DMS114 treated with DMSO at 0.1 percent for 48 hours (cell line): ENCODE measurements at regions not wholly inside any gene's neighbourhood (a gene's known extent, or its start where the extent isn't known, plus 50 kb on each side); places are given as distances from the start of the nearest gene placed in this dataset.
"Not testable (repeated sequence)": the region's sequence is repeated elsewhere in the genome, so short reads cannot be mapped to it uniquely, and the experiment has no call there.

Source experiments
- DNase-seq: peaks from one replicate; lab custom pipeline; 2025; ENCODE audit not compliant: unreplicated experiment; lab: John Stamatoyannopoulos, UW

DNA sequence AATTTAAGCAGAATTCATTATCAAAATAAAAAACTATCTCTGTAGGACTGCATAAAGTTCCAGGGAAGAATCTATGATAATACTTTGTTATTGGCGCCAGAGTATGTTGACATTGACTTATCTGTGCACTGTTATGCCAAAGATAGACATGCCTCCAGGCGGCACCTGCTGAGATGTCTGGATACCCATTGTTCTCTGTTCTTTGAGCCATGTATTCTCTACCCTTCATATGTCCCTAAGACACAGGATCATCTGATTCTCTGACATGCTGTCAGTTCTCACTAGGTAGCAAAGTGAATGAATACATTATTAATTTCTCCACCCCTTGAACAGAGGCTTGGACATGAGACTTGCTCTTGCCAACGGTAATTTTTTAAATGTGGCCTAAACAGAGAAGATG is 517.8 kb upstream of the SLITRK5 start:
- no peak for DNase-seq

DNA sequence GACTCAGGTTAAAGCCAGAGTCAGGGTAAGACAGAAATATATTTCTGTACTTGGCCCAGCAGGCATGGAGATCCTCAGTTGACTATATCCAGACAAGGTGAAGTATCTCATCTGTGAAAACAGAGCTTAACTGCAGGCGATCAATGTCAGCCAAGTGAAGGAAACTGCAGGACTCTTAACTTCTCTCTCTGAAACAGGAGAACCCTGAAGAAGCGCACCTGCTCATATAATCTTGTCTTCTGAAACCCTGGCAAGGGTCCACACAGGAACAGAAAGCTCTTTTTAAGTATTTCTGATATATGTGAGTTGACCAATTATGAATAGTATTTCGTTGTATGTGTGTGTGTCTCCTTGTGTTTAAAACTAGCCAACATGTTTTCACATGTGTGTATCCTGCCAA is 504.8 kb upstream of the SLITRK5 start:
- DNase-seq, result no peak

DNA sequence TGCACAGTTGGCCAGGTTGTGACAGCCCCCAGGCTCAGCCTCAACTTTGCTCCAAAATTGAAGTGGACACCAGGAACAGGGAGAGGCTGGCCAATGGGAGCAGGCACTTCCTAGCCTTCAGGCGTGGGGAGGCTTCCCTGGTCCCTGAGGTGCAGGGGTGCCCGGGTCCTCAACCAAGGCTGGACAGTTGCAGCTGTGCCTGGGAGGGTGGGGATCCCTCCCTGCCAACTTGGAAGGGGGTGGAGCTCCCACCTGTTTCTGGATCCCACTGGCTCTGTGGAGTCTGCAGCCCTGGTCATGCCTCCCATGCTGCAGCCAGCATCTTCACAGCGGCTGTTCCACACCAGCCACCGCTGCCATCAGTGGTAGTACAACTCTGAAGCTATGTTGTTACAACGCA is 502.8 kb upstream of the SLITRK5 start:
- DNase-seq, result no peak

GRCh38 chr13:87169337-87169736 is 501.8 kb upstream of the SLITRK5 start:
- no peak for DNase-seq

- DNase-seq, result no peak
Observed at GRCh38 chr13:87172166-87172835, 498.9 kb upstream of the SLITRK5 start.

DNA sequence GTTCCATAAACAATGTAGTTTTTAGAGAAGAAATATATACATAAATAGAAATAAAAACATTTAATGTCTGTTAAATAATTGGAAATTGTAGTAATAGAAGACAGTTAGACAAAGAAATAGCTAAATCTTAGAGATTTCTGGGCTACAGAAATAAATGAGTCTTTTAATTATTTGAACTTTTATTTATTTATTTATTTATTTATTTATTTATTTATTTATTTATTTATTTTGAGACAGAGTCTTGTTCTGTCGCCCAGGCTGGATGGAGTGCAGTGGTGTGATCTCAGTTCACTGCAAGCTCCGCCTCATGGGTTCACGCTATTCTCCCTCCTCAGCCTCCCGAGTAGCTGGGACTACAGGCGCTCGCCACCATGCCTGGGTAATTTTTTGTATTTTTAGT is 486.0 kb upstream of the SLITRK5 start:
- not testable (repeated sequence) for DNase-seq

GRCh38 chr13:87186647-87187046 is 484.5 kb upstream of the SLITRK5 start:
- DNase-seq, result not testable (repeated sequence)

- not testable (repeated sequence) for DNase-seq
Observed at GRCh38 chr13:87191485-87191884, 479.7 kb upstream of the SLITRK5 start.

DNA sequence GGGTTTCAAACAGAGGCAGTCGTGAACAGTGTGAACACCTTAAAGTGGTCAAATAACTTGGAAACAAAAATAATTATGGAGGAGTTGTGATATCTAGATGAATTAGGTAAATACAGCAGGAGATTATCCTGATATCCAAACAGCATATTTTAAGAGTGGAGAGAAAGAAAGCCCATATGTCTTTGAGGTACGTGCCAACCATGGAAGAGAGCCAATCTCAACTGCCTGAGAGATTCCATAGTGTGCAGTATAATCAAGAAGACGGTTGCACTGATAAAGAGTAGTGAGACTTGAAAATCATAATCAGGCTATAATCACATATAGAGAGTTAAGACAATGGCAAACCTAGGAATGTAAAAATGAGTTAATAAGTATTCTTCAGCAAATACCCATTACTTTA is 472.8 kb upstream of the SLITRK5 start:
- DNase-seq, result no peak

DNA sequence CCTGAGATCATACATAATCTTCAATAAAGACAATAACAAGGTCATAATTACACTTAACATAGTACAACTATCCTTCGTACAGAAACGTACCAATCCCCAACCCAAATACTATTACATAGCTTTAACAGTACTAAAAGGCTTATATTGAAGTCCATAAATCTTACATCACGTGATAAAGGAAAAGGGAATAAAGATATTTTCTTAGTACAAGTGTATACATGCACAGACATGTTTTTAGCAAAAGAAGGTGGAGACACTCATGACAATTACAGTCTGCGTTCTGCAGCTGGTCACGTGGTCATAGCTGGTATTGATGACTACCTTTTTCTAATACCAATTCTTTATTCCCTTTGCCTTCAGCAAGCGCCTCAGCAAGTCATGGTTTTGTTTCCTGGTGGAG is 464.5 kb upstream of the SLITRK5 start:
- no peak for DNase-seq

DNA sequence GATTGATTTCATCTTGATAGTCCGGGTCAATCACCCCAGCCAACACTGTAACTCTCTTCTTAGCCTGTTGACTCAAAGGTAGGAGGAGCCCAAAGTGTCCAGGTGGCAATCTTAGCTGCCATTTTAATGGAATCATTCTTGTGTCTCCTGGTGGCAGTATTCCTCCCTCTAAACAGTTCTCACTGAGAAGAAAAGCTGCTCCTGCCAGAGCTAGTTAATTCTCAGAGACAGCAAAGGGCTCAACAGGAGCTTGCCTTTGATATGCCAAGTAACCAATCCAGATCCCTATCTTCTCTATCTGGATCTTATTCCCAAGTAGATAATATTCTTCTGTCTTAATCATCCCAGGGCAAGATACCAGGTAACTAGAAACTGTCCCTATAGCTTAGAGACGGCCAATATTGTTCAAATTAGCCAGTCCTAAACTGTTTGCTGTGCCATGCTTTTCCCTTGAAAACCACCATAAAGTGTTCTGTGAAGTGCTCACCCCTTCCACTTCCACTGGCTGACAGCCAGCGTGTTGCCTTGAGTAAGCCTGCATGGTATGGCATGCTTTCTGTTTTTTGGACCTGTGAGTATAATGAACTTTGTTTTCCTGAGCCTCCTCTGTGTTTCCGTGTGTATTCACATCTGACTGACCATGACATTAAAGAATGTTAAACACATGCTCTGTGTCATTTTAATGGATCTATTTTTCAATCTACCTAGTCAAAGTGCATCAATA is 463.7 kb upstream of the SLITRK5 start:
- no peak for DNase-seq

- no peak for DNase-seq
Observed at GRCh38 chr13:87208636-87209035, 462.5 kb upstream of the SLITRK5 start.

DNA sequence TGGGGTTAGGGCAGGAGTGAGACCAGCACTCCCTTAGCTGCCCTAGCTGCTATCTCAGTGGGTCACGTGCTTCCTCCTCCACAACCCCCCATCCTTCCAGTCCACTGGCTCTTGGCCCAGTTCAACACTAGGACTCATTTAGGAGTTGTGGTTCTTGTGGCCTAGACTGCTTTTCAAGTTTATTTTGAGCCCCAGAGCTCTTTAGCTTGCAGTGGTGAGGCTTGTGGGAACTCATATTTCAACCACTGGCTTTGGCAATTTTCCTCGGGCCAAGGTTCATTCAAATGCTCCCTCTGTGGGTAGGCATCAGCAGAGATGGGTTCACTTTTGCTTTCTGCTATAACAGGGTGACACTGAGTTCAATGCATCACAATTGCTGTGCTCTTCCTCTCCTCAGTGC is 436.2 kb upstream of the SLITRK5 start:
- DNase-seq, result no peak

DNA sequence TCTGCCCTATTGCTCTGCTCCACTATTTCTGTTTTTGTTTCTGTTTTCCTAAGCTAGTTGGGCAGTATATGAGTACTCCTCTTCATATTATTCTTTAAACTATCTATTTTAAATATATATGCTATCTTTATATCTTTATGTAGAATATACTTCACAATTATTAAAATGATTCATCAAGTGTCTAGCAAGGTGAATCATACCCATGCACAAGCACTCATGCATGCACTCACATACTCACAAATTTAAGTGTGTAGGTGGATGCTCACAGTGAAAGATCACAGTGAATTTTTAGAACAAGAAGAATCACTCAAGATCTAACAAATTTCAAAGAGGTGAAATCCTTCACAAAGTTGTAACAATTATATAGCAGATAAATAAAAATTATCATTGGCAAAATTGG is 435.6 kb upstream of the SLITRK5 start:
- DNase-seq, result no peak

DNA sequence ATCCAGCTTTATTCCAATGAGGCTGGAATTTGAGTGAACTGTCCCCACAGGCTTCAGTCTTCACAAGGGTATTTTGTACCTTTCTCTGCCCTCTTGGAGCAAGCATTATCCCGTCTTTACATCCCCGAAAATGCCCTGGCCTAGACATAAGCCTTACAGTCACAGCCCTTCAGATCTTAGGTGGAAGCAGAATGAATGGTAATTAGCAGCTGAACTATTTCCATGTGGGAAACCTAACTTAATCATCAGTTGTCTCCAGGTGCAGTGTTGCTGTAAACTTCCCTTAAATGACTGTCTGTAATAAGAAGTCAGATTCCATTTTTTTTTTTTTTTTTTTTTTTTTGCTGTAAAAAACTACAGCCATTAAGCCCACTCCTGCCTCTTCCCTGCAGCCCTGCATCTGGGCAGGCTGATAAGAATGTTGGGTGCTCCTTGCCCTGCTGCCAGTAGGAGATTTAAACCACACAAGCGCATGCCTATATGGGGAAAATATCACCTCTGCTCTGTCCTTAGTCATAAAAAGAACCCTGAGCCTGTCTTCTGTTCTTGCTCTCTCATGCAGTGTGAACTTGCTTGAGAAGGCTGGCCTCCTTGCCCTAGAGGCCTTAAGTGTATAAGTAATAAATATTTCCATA is 426.8 kb upstream of the SLITRK5 start:
- DNase-seq, result no peak

- DNase-seq, result not testable (repeated sequence)
Observed at GRCh38 chr13:87249847-87250246, 421.3 kb upstream of the SLITRK5 start.

DNA sequence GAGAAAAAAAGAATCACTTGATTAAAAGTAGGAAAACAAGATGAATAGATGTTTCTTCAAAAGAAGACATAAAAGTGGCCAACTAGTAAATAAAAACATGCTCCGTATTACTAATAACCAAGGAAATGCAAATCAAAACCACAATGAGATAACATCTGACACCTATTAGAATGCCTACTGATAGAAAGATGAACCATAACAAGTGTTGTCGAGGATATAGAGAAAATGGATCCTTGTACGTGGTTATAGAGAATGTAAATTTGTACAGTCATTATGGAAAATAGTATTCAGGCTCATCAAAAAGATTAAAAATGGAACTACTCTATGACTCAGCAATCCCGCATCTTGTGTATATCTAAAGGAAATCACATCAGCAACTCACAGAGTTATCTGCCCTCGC is 415.8 kb upstream of the SLITRK5 start:
- no peak for DNase-seq

DNA sequence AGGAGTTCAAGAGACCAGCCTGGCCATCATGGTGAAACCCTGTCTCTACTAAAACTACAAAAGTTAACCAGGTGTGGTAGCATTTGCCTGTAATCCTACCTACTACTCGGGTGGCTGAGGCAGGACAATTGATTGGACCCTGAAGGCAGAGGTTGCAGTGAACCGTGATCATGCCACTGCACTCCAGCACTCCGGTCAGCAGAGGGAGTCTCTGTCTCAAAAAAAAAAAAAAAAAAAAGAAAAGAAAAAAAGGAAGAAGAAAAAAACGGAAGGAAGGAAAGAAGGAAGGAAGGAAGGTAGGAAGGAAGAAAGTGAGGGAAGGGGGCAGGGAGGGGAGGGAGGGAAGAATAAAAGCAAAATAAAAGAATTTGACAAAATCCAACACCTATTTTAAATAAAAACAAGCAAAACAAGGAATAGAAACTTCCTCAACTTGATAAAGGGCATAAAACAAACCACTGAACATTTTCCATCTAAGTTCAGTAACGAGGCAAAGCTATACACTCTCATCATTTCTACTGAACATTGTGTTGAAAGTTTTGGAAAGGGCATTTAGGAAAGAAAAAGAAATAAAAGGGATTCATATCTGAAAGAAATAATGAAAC is 411.6 kb upstream of the SLITRK5 start:
- DNase-seq, result no peak

- DNase-seq, result peak; percentile 8
Observed at GRCh38 chr13:87274209-87274819, 396.9 kb upstream of the SLITRK5 start.

- no peak for DNase-seq
Observed at GRCh38 chr13:87280139-87280538, 391.0 kb upstream of the SLITRK5 start.

GRCh38 chr13:87287721-87288120 is 383.4 kb upstream of the SLITRK5 start:
- no peak for DNase-seq
